H1 (cell line): ENCODE measurements at regions not wholly inside any gene's neighbourhood (a gene's known extent, or its start where the extent isn't known, plus 50 kb on each side); places are given as distances from the start of the nearest gene placed in this dataset.

ENCODE experiments used
- SIN3A ChIP-seq, 2 experiments: IDR thresholded peaks in 1 of 2; conservative IDR thresholded peaks in 1 of 2; 2 replicates each; pipeline ENCODE4 v1.6.1; 2011 to 2012; ENCODE audit warnings: low read length in 2 of 2, improper control_type of control experiment in 1 of 2, low read depth in 1 of 2, mild to moderate bottlenecking in 1 of 2
- TBP ChIP-seq: IDR thresholded peaks from 2 replicates; pipeline ENCODE4 v1.6.1; 2011; ENCODE audit warnings: low read depth, low read length, improper control_type of control experiment

- TF ChIP-seq SIN3A (conservative IDR thresholded peaks at IDR 0.05 in 1 of 2, IDR thresholded peaks at IDR 0.05 in 1 of 2; ENCODE audit: low read depth in 1 of 2, low read length in 2 of 2) (no peak), TBP (no peak)
These were observed 271.4 kb upstream of the DIO3 start (continued) for GRCh38 chr14:101289911-101290310.
